ENCODE measurements at regions not wholly inside any gene's neighbourhood (a gene's known extent, or its start where the extent isn't known, plus 50 kb on each side); places are given as distances from the start of the nearest gene placed in this dataset.

DNA sequence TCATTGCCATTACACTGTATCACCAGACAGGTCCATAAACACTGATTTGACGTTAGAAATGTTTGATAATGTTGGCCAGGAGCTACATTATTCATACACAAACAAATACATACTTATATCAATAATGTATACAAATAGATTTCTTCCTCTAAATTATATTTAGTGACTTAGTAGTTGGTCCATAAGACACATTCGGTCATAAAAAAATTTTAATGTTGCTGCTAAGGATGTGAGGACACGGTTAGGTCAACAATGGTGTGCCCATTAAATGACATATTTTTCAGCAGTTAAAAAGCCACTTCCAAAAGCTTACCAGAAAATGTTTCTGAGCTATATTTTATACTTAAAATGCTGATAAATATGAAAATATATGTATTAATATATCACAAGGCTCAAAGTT is 1148.7 kb upstream of the TMEM132C start:
- no peak overlapping the region for H3K9ac ChIP-seq (ENCODE audit: low read length)
- H3K79me2 ChIP-seq (replicated peaks; ENCODE audit: insufficient read depth, low read length), result no peaks in the 10 kb centered on the region
- H3K27me3 ChIP-seq (ENCODE audit: insufficient read depth, low read depth, low read length), result no peaks in the 10 kb centered on the region
- no peaks in the 10 kb centered on the region for H3K9me2 ChIP-seq (ENCODE audit: insufficient read depth, low read length)
- H3K27ac ChIP-seq (ENCODE audit: low read length), result no peak overlapping the region
- no peaks in the 10 kb centered on the region for H4K20me1 ChIP-seq (ENCODE audit: insufficient read depth)
- TF ChIP-seq SMC3 (conservative IDR thresholded peaks at IDR 0.05; ENCODE audit: poor library complexity), result no peak
- no peak for TF ChIP-seq EP300 (conservative IDR thresholded peaks at IDR 0.05; ENCODE audit: poor library complexity, severe bottlenecking)
- TF ChIP-seq RAD21 (conservative IDR thresholded peaks at IDR 0.05), result no peak
- TF ChIP-seq, protein P1, sequence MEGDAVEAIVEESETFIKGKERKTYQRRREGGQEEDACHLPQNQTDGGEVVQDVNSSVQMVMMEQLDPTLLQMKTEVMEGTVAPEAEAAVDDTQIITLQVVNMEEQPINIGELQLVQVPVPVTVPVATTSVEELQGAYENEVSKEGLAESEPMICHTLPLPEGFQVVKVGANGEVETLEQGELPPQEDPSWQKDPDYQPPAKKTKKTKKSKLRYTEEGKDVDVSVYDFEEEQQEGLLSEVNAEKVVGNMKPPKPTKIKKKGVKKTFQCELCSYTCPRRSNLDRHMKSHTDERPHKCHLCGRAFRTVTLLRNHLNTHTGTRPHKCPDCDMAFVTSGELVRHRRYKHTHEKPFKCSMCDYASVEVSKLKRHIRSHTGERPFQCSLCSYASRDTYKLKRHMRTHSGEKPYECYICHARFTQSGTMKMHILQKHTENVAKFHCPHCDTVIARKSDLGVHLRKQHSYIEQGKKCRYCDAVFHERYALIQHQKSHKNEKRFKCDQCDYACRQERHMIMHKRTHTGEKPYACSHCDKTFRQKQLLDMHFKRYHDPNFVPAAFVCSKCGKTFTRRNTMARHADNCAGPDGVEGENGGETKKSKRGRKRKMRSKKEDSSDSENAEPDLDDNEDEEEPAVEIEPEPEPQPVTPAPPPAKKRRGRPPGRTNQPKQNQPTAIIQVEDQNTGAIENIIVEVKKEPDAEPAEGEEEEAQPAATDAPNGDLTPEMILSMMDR (IDR thresholded peaks at IDR 0.05; ENCODE audit: poor library complexity, severe bottlenecking), result no peak
- no peak for TF ChIP-seq EZH2 (IDR thresholded peaks at IDR 0.05; ENCODE audit: borderline replicate concordance, insufficient read depth, low read length, poor library complexity, severe bottlenecking)
- no peak for TF ChIP-seq MXI1 (conservative IDR thresholded peaks at IDR 0.05; ENCODE audit: poor library complexity, severe bottlenecking)
- TF ChIP-seq, protein P2, sequence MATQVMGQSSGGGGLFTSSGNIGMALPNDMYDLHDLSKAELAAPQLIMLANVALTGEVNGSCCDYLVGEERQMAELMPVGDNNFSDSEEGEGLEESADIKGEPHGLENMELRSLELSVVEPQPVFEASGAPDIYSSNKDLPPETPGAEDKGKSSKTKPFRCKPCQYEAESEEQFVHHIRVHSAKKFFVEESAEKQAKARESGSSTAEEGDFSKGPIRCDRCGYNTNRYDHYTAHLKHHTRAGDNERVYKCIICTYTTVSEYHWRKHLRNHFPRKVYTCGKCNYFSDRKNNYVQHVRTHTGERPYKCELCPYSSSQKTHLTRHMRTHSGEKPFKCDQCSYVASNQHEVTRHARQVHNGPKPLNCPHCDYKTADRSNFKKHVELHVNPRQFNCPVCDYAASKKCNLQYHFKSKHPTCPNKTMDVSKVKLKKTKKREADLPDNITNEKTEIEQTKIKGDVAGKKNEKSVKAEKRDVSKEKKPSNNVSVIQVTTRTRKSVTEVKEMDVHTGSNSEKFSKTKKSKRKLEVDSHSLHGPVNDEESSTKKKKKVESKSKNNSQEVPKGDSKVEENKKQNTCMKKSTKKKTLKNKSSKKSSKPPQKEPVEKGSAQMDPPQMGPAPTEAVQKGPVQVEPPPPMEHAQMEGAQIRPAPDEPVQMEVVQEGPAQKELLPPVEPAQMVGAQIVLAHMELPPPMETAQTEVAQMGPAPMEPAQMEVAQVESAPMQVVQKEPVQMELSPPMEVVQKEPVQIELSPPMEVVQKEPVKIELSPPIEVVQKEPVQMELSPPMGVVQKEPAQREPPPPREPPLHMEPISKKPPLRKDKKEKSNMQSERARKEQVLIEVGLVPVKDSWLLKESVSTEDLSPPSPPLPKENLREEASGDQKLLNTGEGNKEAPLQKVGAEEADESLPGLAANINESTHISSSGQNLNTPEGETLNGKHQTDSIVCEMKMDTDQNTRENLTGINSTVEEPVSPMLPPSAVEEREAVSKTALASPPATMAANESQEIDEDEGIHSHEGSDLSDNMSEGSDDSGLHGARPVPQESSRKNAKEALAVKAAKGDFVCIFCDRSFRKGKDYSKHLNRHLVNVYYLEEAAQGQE (IDR thresholded peaks at IDR 0.05; ENCODE audit: borderline replicate concordance), result no peak
- no peak for TF ChIP-seq TAF1 (IDR thresholded peaks at IDR 0.05; ENCODE audit: low read depth)
- TF ChIP-seq POLR2AphosphoS5 (IDR thresholded peaks at IDR 0.05), result no peak
- no peaks in the 10 kb centered on the region for H3F3A ChIP-seq (ENCODE audit: insufficient read depth, low read length, poor library complexity, severe bottlenecking)
- no peak overlapping the region for H3K4me3 ChIP-seq (ENCODE audit: low read length)
- H3K4me2 ChIP-seq (ENCODE audit: low read length), result no peak overlapping the region
- no peaks in the 10 kb centered on the region for H3K9me3 ChIP-seq (ENCODE audit: low read length)
- H3K36me3 ChIP-seq (ENCODE audit: insufficient read depth, low read length), result no peaks in the 10 kb centered on the region
- no peak overlapping the region for H2AFZ ChIP-seq (ENCODE audit: low read depth, low read length)

DNA sequence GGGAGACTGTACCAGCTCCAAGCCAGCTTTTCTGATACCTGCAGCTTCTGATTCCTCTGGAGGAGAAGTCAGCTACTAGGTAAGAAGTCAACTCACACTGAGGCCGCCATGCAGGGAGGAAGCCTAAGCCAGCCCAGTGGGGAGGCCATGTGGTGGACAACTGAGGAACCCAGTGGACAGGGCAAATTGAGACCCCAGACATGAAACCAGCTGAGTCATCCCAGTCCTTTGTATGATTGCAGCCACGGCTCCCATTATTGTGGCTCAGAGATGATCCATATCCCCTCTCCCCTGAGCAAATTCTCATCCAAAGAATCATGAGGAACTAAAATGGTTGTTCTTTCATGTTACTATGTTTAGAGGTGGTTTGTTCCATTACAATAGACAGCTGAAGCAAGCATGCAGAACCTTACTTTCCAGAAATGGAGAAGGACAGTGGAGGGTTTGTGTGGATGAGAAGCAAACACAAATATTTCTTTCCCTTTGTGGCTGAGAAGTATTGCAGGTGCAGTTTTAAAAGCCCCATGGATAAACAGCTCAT is 1147.3 kb upstream of the TMEM132C start:
- Histone ChIP-seq H3F3A (ENCODE audit: insufficient read depth, low read length, poor library complexity, severe bottlenecking) (no peaks in the 10 kb centered on the region), H3K4me2 (ENCODE audit: low read length) (no peak overlapping the region), H3K9ac (ENCODE audit: low read length) (no peak overlapping the region), H4K20me1 (ENCODE audit: insufficient read depth) (no peaks in the 10 kb centered on the region), H3K36me3 (ENCODE audit: insufficient read depth, low read length) (no peaks in the 10 kb centered on the region), H3K9me2 (ENCODE audit: insufficient read depth, low read length) (no peaks in the 10 kb centered on the region), H3K4me3 (ENCODE audit: low read length) (no peak overlapping the region), H3K27me3 (ENCODE audit: insufficient read depth, low read depth, low read length) (no peaks in the 10 kb centered on the region), H2AFZ (ENCODE audit: low read depth, low read length) (no peak overlapping the region), H3K27ac (ENCODE audit: low read length) (no peak overlapping the region), H3K9me3 (ENCODE audit: low read length) (no peaks in the 10 kb centered on the region), H3K79me2 (replicated peaks; ENCODE audit: insufficient read depth, low read length) (no peaks in the 10 kb centered on the region)
- TF ChIP-seq, protein P1 (IDR thresholded peaks at IDR 0.05; ENCODE audit: poor library complexity, severe bottlenecking), result no peak
- no peak for TF ChIP-seq TAF1 (IDR thresholded peaks at IDR 0.05; ENCODE audit: low read depth)
- TF ChIP-seq EZH2 (IDR thresholded peaks at IDR 0.05; ENCODE audit: borderline replicate concordance, insufficient read depth, low read length, poor library complexity, severe bottlenecking), result no peak
- TF ChIP-seq, protein P2 (IDR thresholded peaks at IDR 0.05; ENCODE audit: borderline replicate concordance), result no peak
- no peak for TF ChIP-seq EP300 (conservative IDR thresholded peaks at IDR 0.05; ENCODE audit: poor library complexity, severe bottlenecking)
- no peak for TF ChIP-seq POLR2AphosphoS5 (IDR thresholded peaks at IDR 0.05)
- no peak for TF ChIP-seq SMC3 (conservative IDR thresholded peaks at IDR 0.05; ENCODE audit: poor library complexity)
- no peak for TF ChIP-seq RAD21 (conservative IDR thresholded peaks at IDR 0.05)
- no peak for TF ChIP-seq MXI1 (conservative IDR thresholded peaks at IDR 0.05; ENCODE audit: poor library complexity, severe bottlenecking)
